ENCODE measurements at regions not wholly inside any gene's neighbourhood (a gene's known extent, or its start where the extent isn't known, plus 50 kb on each side); places are given as distances from the start of the nearest gene placed in this dataset.

DNA sequence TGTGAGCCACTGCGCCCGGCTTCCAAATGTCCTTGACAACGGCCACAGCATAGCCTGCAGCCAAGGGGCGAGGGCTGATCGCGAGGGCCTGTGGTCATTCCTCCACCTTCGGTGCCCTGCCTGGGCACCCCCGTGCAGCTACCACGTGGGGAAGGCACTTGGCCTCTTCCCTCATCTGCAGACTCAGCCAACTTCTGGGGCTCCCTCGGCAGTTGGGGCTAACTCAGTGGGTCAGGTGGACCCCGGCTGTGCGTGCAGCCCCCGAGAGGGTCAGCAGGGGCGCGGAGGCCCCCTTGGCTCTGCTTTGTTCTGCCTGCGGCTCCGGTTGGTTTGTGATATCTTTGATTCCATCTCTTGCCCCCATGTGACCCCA is 52.9 kb upstream of the BHLHE23 start:
- TF ChIP-seq CTCF (conservative IDR thresholded peaks at IDR 0.05 in 1 of 2, IDR thresholded peaks at IDR 0.05 in 1 of 2; ENCODE audit: extremely low read depth in 1 of 2, insufficient read depth in 1 of 2, low read depth in 1 of 2, low read length in 2 of 2) (no peak), EZH2 (IDR thresholded peaks at IDR 0.05; ENCODE audit: borderline replicate concordance, low read length) (no peak)
